Nephron (organoid): ENCODE measurements at regions not wholly inside any gene's neighbourhood (a gene's known extent, or its start where the extent isn't known, plus 50 kb on each side); places are given as distances from the start of the nearest gene placed in this dataset.

Experiments used
- H3K27ac Mint-ChIP-seq, 3 experiments: 2 replicates each; pipeline ENCODE4 v1.8.0; 2020; ENCODE audit warnings: mixed read lengths in 3 of 3, mild to moderate bottlenecking in 2 of 3, moderate library complexity in 1 of 3
- H3K27me3 Mint-ChIP-seq: 2 replicates; pipeline ENCODE4 v1.8.0; 2021; ENCODE audit warnings: low read depth, mild to moderate bottlenecking, moderate library complexity, mixed read lengths
- H3K36me3 Mint-ChIP-seq: 2 replicates; pipeline ENCODE4 v1.8.0; 2020; ENCODE audit warnings: low read depth, mixed read lengths
- H3K4me1 Mint-ChIP-seq: 2 replicates; pipeline ENCODE4 v1.8.0; 2020; ENCODE audit warnings: mixed read lengths
- H3K4me3 Mint-ChIP-seq, 3 experiments: 2 replicates each; pipeline ENCODE4 v1.8.0; 2020; ENCODE audit warnings: mild to moderate bottlenecking in 3 of 3, mixed read lengths in 3 of 3, moderate library complexity in 2 of 3
- H3K9me3 Mint-ChIP-seq: 2 replicates; pipeline ENCODE4 v1.8.0; 2020; ENCODE audit warnings: mixed read lengths
- CTCF ChIP-seq, 3 experiments: fragments of 200-600 bp; sonication (generic); IDR thresholded peaks; one replicate each; pipeline ENCODE4 v1.5.0; 2021; ENCODE audit warnings: antibody characterized with exemption in 3 of 3; ENCODE audit not compliant: unreplicated experiment in 3 of 3

GRCh38 chr5:103364074-103364473 lies 105.5 kb downstream of the MACIR start:
- Mint-ChIP-seq H3K4me3 (no peak overlapping the region), H3K4me1 (peaks cover 7% of the 10 kb centered on the region), H3K27me3 (no peaks in the 10 kb centered on the region), H3K9me3 (peaks cover 9% of the 10 kb centered on the region), H3K36me3 (no peaks in the 10 kb centered on the region), H3K27ac (no peak overlapping the region)
- no peak for TF ChIP-seq CTCF (IDR thresholded peaks at IDR 0.05; ENCODE audit: unreplicated experiment in 3 of 3)

- no peak overlapping the region for H3K4me3 Mint-ChIP-seq
- no peaks in the 10 kb centered on the region for H3K36me3 Mint-ChIP-seq
- no peak overlapping the region for H3K27ac Mint-ChIP-seq
- H3K9me3 Mint-ChIP-seq = peaks cover 3% of the 10 kb centered on the region
- H3K4me1 Mint-ChIP-seq = peaks cover 23% of the 10 kb centered on the region
- H3K27me3 Mint-ChIP-seq = no peaks in the 10 kb centered on the region
- TF ChIP-seq CTCF (IDR thresholded peaks at IDR 0.05; ENCODE audit: unreplicated experiment in 3 of 3) = no peak
Observed at GRCh38 chr5:103362211-103362610, 103.6 kb downstream of the MACIR start.

GRCh38 chr5:103360475-103360874 lies 101.9 kb downstream of the MACIR start:
- peaks cover 34% of the 10 kb centered on the region for H3K4me1 Mint-ChIP-seq

GRCh38 chr5:103358305-103358995 lies 99.9 kb downstream of the MACIR start:
- no peaks in the 10 kb centered on the region for H3K27me3 Mint-ChIP-seq
- H3K9me3 Mint-ChIP-seq = peaks cover 3% of the 10 kb centered on the region
- H3K4me1 Mint-ChIP-seq = peaks cover 38% of the 10 kb centered on the region
- no peak overlapping the region for H3K4me3 Mint-ChIP-seq
- peak overlapping the region in 1 of 3 experiments; percentile 58 for H3K27ac Mint-ChIP-seq
- no peak for TF ChIP-seq CTCF (IDR thresholded peaks at IDR 0.05; ENCODE audit: unreplicated experiment in 3 of 3)
- no peaks in the 10 kb centered on the region for H3K36me3 Mint-ChIP-seq

More at GRCh38 chr5:103360475-103360874, 101.9 kb downstream of the MACIR start:
- no peak overlapping the region for H3K4me3 Mint-ChIP-seq
- H3K36me3 Mint-ChIP-seq = no peaks in the 10 kb centered on the region
- peaks cover 3% of the 10 kb centered on the region for H3K9me3 Mint-ChIP-seq
- TF ChIP-seq CTCF (IDR thresholded peaks at IDR 0.05; ENCODE audit: unreplicated experiment in 3 of 3) = no peak
- no peaks in the 10 kb centered on the region for H3K27me3 Mint-ChIP-seq
- H3K27ac Mint-ChIP-seq = no peak overlapping the region

GRCh38 chr5:103357636-103358035 lies 99.1 kb downstream of the MACIR start:
- no peaks in the 10 kb centered on the region for H3K36me3 Mint-ChIP-seq
- peaks cover 38% of the 10 kb centered on the region for H3K4me1 Mint-ChIP-seq
- H3K27me3 Mint-ChIP-seq = no peaks in the 10 kb centered on the region
- H3K27ac Mint-ChIP-seq = no peak overlapping the region
- TF ChIP-seq CTCF (IDR thresholded peaks at IDR 0.05; ENCODE audit: unreplicated experiment in 3 of 3) = no peak
- H3K4me3 Mint-ChIP-seq = no peak overlapping the region
- peaks cover 3% of the 10 kb centered on the region for H3K9me3 Mint-ChIP-seq
